Testis (tissue), 2 donors: ENCODE measurements at regions not wholly inside any gene's neighbourhood (a gene's known extent, or its start where the extent isn't known, plus 50 kb on each side); places are given as distances from the start of the nearest gene placed in this dataset.

ENCODE experiments used
- CTCF ChIP-seq, 3 experiments: fragments of 450-650 bp in 2 of 3; fragments of 200-600 bp in 1 of 3; sonication (generic) in 1 of 3; IDR thresholded peaks; one replicate each; pipeline ENCODE4 v1.5.1; 2016 to 2019; ENCODE audit warnings: antibody characterized with exemption in 3 of 3, mild to moderate bottlenecking in 2 of 3, moderate library complexity in 1 of 3
- POLR2A ChIP-seq: fragments of 450-650 bp; IDR thresholded peaks from one replicate; pipeline ENCODE4 v1.6.1; 2017; ENCODE audit warnings: antibody characterized with exemption, mild to moderate bottlenecking, moderate library complexity

GRCh38 chr18:4870177-4870773 is 326.8 kb downstream of the AKAIN1 start:
- TF ChIP-seq CTCF (IDR thresholded peaks at IDR 0.05) (no peak), POLR2A (no peak)
